Activated CD4-positive, alpha-beta T cell treated with anti-CD3 and anti-CD28 coated beads, Interleukin-2, Interleukin-6, amounts not matched to agents 100 ng/mL and 50 ng/mL, durations not matched to agents 16 hours and 8 hours (primary cell): ENCODE measurements at regions not wholly inside any gene's neighbourhood (a gene's known extent, or its start where the extent isn't known, plus 50 kb on each side); places are given as distances from the start of the nearest gene placed in this dataset.
"Not testable (repeated sequence)": the region's sequence is repeated elsewhere in the genome, so short reads cannot be mapped to it uniquely, and the experiment has no call there.

ENCODE experiments used
- DNase-seq: peaks from one replicate; pipeline ENCODE4 v3.0.0-alpha.2; 2020

- DNase-seq, result no peak
These were observed 525.0 kb upstream of the NRP1 start for GRCh38 chr10:33859319-33860022.

- DNase-seq, result no peak
These were observed 523.9 kb upstream of the NRP1 start for GRCh38 chr10:33858326-33858725.

- DNase-seq, result not testable (repeated sequence)
These were observed 518.8 kb upstream of the NRP1 start for GRCh38 chr10:33853221-33853620.

- DNase-seq, result no peak
These were observed 508.9 kb upstream of the NRP1 start for GRCh38 chr10:33843379-33843778.

- DNase-seq, result no peak
These were observed 507.2 kb upstream of the NRP1 start for GRCh38 chr10:33841678-33842077.

GRCh38 chr10:33838731-33839130, 504.3 kb upstream of the NRP1 start:
- no peak for DNase-seq

- DNase-seq, result no peak
These were observed 503.3 kb upstream of the NRP1 start for GRCh38 chr10:33837736-33838135.

- no peak for DNase-seq
These were observed 501.1 kb upstream of the NRP1 start for GRCh38 chr10:33835556-33835955.

GRCh38 chr10:33833566-33833965, 499.1 kb upstream of the NRP1 start:
- no peak for DNase-seq

GRCh38 chr10:33832124-33832787, 497.8 kb upstream of the NRP1 start:
- DNase-seq, result no peak

- no peak for DNase-seq
These were observed 497.1 kb upstream of the NRP1 start for GRCh38 chr10:33831591-33831990.

- not testable (repeated sequence) for DNase-seq
These were observed 495.4 kb upstream of the NRP1 start for GRCh38 chr10:33829899-33830298.

GRCh38 chr10:33828592-33828991, 494.1 kb upstream of the NRP1 start:
- no peak for DNase-seq

- no peak for DNase-seq
These were observed 491.7 kb upstream of the NRP1 start for GRCh38 chr10:33826186-33826585.

GRCh38 chr10:33822774-33823173, 488.3 kb upstream of the NRP1 start:
- no peak for DNase-seq

- no peak for DNase-seq
These were observed 486.1 kb upstream of the NRP1 start for GRCh38 chr10:33820531-33820930.

- DNase-seq, result no peak
These were observed 484.7 kb upstream of the NRP1 start for GRCh38 chr10:33819206-33819605.

- DNase-seq, result no peak
These were observed 483.9 kb upstream of the NRP1 start for GRCh38 chr10:33818343-33818742.

GRCh38 chr10:33817605-33818004, 483.1 kb upstream of the NRP1 start:
- DNase-seq, result no peak

GRCh38 chr10:33815776-33816175, 481.3 kb upstream of the NRP1 start:
- no peak for DNase-seq

- no peak for DNase-seq
These were observed 479.4 kb upstream of the NRP1 start for GRCh38 chr10:33813871-33814270.

GRCh38 chr10:33813415-33813814, 478.9 kb upstream of the NRP1 start:
- no peak for DNase-seq

- DNase-seq, result no peak
These were observed 478.1 kb upstream of the NRP1 start for GRCh38 chr10:33812586-33812985.

GRCh38 chr10:33810986-33811385, 476.5 kb upstream of the NRP1 start:
- DNase-seq, result no peak

GRCh38 chr10:33809732-33810131, 475.3 kb upstream of the NRP1 start:
- no peak for DNase-seq
